ENCODE measurements at regions not wholly inside any gene's neighbourhood (a gene's known extent, or its start where the extent isn't known, plus 50 kb on each side); places are given as distances from the start of the nearest gene placed in this dataset.

DNA sequence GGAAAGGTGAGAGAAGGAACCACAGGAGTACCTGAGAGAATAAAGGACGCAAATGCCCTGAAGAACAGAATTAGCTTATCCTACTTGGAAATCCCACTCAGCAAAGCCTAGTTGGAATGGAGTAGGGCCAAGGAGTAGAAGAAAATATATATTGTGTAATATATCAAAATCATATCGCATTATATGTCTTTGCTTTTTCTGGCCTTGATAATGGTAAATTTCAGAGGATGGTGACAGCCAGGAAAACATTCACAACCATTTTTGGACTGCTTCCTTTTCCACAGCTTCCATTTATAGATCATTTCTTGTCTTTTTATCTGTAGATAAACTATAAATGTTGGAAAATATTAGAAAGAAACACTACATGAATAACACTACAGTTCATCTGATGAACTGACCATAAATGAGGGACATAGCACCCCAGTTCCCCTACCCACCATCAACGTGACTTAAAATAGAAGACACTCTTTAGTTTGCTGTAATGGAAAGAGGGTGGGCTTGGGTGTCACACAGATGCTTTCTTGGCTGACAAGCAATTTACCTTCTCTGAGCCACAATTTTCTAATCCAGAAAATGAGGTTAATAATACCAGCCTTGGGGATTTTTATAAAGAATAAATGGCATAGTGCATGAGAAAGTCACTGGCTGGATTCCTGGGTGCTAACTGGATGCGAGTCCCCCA is 569.6 kb downstream of the NTRK3 start:
- TF ChIP-seq POLR2AphosphoS5 (IDR thresholded peaks at IDR 0.05; ENCODE audit: low read depth, low read length) (no peak), PAX5 (IDR thresholded peaks at IDR 0.05; ENCODE audit: insufficient read depth, low read length, severe bottlenecking) (no peak)
